Hematopoietic multipotent progenitor cell treated with erythropoietin and hydrocortisone succinate and interleukin-3 and kit ligand, for 17 days (in vitro differentiated cells): ENCODE measurements at regions not wholly inside any gene's neighbourhood (a gene's known extent, or its start where the extent isn't known, plus 50 kb on each side); places are given as distances from the start of the nearest gene placed in this dataset.
"Not testable (repeated sequence)": the region's sequence is repeated elsewhere in the genome, so short reads cannot be mapped to it uniquely, and the experiment has no call there.

Experiments
- DNase-seq: peaks from one replicate; pipeline ENCODE4 v3.0.0-alpha.2; 2015; ENCODE audit warnings: low spot score

DNA sequence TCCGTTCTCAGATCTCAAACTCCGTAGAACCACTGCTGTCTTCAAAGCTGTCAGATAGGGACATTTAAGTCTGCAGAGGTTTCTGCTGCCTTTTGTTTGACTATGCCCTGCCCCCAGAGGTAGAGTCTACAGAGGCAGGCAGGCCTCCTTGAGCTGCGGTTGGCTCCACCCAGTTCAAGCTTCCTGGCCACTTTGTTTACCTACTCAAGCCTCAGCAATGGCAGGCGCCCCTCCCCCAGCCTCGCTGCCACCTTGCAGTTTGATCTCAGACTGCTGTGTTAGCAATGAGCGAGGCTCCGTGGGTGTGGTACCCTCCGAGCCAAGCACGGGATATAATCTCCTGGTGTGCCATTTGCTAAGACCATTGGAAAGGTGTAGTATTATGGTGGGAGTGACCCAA lies 634.9 kb upstream of the SGO1 start:
- DNase-seq: not testable (repeated sequence)

DNA sequence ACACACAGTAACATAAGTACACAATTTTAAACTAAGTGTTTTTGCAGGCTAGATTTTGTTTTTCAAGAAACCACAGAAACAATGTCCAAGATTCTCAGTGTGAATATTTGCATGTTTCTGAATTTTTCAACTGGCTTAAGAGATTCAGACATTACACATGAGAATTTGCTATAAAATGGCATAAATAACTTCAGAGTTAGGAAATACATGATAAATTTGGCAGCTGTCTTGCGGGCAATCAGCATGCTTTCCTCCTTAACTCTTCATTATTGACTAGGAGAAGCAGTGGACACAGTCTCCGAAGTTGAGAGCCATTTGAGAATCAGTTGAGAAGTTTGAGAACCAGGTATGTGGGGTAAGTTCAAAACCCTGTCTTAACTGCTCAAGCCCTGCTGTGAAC lies 625.6 kb upstream of the SGO1 start:
- no peak for DNase-seq

DNA sequence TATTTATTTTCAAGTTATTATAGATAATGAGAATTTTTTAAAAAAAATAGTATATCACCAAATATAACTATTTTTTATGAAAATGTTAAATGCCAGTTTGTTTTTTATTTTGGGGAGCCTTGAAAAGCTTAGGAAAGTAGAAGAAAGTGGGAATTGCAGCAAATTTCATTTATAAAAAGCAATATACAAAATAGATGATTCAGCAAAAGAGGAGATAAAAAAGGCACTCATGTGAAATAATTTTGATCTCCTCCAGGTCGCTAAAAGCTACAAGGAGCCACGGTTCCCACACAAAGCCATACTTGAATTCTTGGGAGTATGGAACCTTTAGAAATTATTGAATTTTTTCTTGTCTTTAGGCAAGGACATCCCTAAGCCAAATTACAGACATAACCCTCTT lies 625.0 kb upstream of the SGO1 start:
- DNase-seq: no peak

DNA sequence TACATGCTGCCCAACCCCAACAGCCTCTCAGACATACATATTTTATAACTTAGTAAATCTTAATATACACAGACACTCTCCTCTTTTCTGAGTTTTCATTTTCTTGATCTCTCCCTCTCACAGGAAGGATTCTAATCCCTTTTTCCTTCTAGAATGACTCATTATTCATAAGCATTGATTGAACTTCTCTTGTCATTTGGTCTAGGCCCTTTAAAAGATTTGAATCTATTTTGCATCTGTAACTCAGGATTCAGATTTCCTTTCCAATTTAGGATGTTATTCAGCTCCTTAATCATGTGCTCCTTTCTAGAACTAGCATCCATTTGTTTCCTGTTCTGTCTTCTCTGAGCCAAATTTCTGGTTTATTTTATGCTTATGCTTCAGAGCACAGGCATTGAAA lies 624.5 kb upstream of the SGO1 start:
- DNase-seq: no peak

DNA sequence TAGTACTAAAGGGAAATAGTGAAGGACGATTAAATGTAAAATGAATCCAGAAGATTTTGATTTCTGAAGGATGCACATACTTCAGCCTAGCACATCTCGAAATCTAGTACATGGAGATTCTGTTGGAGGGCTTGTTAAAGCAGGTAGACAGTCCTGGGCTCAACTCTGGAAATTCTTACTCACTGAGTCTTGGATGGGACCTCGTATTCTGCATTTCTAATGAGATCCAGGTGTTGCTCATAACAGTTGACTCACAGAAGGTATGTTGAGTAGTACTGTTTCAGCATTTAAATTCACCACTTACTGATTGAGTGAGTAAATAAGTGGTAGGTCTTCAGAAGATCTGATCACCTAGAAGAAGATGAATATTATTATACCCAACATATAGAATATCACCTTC lies 623.4 kb upstream of the SGO1 start:
- no peak for DNase-seq

DNA sequence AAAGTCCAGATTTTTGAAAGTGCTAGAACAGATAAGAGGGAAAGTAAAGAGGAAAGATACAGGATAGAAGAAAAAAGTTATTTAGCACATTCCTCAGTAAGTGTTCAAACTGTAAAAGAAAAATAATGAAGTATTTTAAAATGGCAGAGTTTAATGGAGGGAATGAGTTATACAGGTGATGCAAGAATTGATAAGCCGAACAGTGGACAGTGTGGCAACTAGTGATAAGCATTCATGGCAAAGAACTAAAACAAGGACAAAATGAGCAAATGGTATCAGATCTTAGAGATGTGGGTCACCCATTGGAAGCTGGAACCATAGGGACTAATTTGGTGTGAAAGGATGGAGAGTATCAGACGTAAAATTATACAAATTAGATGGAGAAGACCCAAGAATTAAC lies 622.9 kb upstream of the SGO1 start:
- DNase-seq: no peak

DNA sequence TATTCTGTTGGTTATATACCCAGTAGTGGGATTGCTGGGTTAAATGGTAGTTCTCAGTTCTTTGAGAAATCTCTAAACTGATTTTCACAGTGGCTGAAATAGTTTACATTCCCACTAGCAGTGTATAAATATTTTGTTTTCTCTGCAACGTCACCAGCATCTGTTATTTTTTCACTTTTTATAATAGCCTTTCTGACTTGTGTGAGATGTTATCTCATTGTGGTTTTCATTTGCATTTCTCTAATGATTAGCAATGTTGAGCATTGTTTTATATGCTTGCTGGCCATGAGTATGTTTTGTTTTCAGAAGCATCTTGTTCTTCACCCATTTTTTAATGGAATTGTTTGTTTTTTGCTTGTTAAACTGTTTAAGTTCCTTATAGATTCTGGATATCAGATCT lies 612.7 kb upstream of the SGO1 start:
- DNase-seq: no peak

DNA sequence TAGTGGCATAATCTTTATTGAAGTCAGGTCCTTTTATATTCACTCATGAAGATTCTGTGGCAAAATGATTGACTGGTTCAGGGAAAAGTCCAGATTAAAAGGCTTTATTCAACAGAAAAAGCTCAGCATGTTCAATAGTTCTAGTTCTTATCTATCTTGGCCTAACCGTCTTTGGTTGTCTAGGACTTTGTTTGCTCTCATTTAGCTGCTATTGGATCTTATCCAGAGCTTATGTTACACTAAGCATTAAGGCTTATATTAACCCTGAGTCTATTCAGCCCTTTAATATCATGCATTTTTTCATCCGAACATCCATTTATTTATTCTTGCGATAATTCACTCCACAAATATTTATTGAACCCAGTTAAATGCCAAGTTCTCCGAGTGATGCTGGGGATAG lies 601.0 kb upstream of the SGO1 start:
- no peak for DNase-seq

DNA sequence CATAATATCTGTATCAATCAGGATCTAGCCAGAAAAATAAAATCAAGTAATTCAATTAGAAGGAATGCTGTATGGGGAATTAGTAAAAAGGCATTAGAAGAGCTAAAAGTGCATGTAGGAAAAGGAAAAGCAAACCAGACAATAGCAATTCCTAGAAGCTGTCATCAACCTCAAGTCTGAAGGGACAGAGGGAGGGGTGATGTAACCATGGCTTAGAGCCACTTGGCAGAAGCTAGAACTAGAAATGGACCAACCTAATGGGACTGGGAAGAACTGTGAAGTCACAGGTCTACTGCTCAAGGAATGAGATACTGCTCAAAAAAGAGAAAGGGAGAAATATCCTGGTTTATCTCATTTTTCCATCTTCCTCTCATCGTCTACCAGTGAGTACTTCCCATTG lies 590.7 kb upstream of the SGO1 start:
- no peak for DNase-seq

DNA sequence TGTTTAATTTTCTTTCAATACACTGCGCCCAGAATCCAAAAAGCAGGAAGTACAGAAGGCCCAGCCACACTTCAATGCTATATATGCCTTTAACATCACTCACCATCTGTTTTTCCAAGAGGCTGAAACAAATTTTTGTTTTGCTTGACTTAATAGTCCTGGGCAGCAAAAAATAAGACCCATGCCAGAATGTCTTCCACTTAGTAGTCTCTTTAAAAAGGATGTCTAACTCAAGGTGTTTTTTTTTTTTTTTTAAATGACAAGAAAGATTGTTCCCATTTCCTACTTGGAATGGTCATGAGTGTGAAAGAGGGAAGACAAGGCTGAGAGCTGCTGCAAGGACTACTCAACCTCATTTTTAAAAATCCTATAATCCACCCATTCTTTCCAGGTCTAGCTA lies 590.3 kb upstream of the SGO1 start:
- no peak for DNase-seq

DNA sequence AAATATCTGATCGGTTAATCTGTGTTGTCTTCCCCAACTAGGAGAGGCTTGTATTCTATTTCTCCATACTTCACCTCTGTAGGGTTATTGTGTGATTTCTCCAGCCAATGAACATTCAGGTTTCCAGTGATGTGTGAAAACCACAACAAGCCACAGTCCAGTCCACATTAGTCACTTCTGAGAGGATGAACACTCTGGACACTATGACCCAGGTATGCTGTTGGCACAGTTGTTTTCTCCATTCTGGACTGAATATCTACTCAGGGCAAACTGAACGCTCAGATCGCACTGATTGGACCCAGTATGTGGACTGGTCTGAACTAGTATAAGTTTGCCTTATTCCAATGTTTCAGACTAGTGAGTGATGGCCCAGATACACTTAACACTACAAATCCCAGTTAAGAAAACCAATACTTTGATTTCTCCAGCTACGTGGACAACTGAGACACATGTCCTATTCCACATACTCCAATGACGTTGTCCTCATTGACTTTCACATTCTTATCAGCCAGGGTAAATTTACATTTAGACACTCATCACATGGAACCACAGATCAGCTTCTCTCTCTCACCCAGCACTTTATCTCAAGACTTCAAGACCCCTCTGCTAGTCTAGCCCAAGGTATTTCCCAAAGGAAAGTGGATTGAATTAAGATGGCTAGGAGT lies 587.4 kb upstream of the SGO1 start:
- no peak for DNase-seq

DNA sequence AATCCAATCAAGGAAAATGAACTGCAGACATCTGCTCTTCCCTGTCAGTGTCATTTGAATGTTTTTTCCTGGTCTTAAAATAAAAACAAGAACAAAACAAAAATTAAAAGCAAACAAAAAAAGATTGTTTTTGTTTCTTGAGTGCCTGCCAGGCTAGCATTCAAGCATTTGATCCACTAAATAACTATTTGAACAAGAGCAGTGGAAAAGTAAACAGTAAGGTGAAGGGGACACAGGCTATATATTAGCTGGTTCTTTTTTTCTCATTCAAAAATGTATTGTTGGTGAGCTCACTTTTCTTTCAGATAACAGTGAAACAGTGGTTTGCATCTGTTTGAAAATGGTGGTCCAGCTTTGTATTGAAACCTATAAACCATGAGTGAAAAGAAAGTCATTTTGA lies 586.9 kb upstream of the SGO1 start:
- no peak for DNase-seq

DNA sequence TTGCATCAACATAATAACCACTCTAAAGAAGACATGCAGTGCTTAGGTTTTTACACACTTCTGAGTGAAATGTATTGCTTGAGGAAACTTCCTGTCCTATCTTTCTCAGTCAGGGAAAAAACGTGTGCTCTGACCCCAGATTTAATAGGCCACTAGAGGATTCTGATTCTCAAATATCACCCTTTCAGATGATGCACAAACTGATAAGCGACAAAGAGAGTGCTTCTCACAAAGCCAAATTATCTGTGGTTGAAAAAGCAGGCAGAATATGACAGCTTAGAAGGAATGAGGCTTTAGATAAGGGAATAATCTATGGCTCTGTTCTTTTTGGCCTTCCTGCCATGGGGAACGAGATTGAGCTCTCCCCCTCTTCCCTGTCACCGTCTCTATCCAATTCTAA lies 583.4 kb upstream of the SGO1 start:
- no peak for DNase-seq

DNA sequence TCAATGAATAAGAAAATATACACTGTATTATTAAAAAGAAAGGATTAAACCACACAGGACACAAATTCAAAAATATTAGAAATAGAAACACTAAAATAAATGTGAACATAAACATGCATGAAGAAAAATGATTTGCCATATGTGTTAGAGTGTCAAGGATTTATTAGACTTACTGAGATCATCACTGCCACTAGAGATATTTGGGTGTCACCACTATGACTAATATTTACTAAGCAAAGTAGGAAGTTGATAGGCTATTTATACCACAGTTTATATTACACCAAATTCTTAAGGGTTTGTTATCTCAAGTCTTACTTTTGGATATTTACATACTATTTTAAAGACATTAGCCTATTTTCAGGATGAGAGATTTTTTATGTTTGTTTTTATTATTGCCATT lies 575.0 kb upstream of the SGO1 start:
- no peak for DNase-seq

DNA sequence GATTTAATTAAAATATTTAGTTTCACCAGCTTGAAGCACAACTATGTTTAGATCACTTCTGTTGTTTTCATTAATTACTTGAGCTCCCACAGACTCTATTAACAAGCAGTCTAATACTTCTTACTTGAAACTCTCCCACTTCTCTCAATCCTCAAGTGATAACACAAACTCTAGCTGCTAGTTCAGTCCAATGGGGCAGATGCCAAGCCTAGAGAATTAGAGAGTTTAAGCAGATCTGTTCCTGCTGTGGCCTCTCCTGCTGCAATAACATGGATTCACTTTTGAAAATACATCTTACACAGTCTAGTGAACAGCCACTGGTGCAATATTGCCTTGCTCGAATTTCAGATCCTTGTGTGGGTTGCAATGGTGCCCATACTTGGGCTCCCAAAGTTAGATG lies 566.4 kb upstream of the SGO1 start:
- DNase-seq: no peak

DNA sequence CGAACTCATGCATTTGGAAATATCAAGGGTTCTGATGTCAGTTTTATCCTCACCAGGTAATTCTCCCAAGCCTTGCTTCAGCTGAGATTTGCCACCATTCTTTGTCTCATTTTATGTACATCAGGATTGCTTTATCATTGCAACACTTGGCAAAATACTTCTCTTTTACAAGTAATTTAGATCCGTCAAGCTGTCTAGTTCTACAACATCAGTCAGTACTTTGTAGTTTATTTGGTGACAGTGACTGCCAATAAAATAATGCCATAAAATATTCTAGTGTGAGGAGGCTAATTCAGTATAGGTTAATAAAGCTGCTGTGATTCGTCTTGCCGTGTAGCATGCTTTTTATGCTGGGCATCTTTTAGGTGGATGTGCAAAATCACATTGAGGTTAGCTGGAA lies 565.3 kb upstream of the SGO1 start:
- no peak for DNase-seq

DNA sequence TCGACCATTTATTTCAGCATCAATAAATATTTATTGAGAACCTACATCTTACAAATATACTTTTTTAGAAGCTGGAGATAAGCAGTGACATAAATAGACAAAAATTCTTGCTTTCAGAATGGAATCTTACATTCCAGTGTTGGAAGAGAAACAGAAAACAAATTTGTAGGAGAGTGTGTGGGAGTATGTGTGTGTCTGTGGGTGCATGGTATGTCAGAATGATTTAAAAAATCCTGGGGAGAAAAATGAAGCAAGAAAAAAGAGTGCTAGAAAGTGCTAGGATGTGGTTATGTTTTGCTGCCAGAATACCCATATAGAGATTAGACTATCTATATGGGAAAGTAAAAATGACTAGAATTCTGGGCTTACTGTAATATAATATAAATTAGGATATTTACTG lies 561.7 kb upstream of the SGO1 start:
- no peak for DNase-seq

DNA sequence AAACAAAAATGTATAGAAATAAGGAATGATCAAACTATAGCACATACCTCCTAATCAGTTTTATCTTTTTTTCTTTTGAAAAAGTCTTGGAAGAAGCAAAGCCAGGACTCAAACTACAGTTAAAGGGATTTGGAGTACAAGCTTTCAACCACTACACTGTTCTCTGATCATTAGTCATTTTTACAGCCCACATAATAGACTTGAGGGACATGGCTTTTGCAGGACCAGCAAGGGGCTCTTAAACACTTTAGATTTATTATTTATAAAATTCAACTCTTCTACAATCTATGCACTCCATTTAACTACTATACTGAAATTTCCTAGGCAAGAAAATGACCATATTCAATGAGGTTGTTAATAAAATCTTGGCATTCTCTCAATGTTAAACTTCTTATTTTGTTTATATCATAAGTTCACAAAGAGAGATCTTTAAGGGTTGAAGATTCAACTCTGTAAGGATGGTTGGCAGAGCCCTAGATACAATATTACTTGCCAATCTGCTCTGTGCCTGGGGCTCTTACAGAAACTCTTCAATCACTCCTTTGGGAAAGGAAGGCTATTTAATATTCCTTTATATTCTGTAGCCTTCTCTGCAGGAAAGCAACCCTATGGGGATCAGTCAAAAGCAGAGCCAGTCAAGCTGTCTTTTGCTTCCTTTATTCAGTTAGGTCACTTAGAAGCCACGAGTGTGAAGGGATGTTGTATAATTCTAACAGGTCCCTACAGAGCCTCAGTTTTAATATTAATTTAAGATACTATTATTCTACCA lies 557.7 kb upstream of the SGO1 start:
- DNase-seq: no peak

DNA sequence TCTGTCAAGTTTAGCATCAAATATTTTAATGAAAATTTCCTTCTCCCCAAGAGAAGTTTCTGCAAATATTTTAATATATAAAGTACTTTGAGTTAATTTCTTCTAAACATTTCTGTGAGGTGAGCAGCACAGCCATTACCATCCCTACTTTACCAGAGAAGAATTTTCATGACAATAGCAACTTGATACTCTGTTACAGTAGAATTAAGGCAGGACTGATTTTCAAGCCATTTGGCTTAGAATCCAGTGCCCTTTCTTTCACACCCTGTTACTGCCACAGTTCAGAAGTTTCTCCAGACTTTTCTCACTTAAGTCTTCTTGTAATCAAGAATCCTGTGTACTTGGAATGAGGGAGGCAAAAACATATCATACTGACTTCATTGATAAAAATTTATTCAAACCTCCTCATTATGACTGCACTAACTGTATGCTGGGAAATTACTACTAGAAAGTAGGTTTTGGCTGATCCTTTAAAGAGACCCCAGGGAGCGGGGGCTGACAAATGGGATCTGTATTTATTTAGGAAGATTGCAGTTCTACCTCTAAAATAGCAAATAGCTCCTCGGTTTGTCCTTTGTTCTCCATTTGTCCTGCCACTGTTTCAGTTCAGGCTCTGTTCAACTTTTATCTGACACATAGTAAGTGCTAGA lies 557.0 kb upstream of the SGO1 start:
- DNase-seq: no peak

DNA sequence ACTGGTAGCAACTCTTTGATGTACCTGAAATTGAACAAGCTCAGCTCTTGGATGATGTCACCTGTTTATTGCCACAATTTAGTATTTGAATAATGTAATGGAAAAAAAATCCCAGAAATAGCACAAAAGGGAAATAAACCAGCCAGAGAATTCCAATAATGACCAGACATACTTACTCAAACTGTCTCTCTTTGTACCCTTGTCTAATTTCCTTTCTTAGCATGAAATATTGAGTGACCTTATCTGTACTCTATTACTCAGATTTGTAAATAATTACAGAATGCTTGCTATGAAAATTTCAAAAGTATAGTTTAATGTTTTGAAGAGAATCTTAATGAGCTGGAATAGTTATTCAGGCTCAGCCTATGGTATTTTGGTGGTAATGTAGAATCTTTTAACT lies 555.4 kb upstream of the SGO1 start:
- DNase-seq: no peak

DNA sequence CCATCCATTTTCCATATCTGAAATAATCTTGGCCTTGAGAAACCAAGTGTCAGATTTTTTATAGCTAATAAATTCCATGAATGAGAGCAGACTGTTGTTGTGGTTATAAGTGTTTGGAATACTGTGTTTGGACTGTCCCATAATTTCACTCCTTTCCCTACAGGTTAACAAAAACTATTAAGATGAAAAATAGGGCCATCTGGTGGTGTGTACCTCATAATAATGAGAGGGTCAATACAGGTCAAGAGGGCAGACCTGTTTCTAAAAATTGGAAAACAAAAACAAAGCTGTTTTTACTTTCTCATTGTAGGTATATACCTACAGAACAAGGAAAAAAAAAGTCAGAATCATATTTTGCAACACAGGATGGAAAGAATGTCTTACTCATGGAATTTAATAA lies 553.8 kb upstream of the SGO1 start:
- no peak for DNase-seq

DNA sequence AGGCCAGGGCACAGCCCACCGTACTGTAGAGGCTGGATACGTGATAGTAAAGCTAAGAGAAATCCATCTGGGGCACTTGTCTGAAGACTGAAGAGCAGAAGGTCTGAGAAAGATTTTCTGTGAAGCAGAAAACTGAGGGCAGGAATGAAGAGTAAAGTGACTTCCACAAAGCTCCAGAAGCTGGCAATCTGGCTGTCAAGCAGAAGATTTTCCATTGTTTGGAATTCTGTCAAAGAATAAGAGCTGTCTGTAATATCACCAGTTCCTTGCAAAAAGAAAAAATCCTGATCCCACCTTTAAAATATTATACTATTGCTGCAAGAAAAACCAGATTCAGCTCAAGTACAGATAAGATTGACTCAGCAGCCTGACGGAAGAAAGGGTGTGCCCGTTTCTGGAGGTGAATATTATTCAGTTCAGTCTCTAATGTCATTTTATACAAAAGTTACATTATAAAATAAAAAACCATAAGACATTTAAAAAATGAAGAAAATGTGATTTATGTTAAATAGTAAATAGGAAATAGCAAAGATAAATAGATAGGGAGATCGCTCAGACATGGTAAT lies 550.4 kb upstream of the SGO1 start:
- DNase-seq: no peak

DNA sequence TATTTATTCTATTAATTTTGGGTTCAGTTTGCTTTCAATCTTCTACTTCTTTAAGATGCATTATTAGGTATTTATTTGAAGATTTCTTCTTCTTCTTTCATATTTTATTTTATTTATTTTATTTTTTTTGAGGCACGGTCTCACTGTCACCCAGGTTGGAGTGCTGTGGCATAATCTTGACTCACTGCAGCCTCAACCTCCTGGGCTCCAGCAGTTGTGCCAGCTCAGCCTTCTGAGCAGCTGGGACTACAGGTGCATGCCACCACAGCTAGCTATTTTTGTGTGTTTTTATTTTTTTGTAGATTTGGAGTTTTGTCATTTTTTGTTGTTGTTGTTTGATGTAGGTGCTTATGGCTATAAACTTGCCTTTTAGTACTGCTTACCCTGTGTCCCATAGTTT lies 543.2 kb upstream of the SGO1 start:
- no peak for DNase-seq
